MM.1S (cell line): ENCODE measurements at regions not wholly inside any gene's neighbourhood (a gene's known extent, or its start where the extent isn't known, plus 50 kb on each side); places are given as distances from the start of the nearest gene placed in this dataset.

ENCODE experiments used
- DNase-seq: peaks from one replicate; pipeline ENCODE4 v3.0.0-alpha.2; 2015
- H2AFZ ChIP-seq: fragments of 300-600 bp; sonication (generic); 2 replicates; pipeline ENCODE4 v1.6.0; 2016; ENCODE audit warnings: antibody characterized with exemption, low read length
- H3F3A ChIP-seq: fragments of 300-600 bp; sonication (generic); 2 replicates; pipeline ENCODE4 v1.6.1; 2016; ENCODE audit warnings: mild to moderate bottlenecking, antibody characterized with exemption, low read length, moderate library complexity, mixed read lengths; ENCODE audit not compliant: insufficient read depth
- H3K27ac ChIP-seq: fragments of 300-600 bp; sonication (generic); 2 replicates; pipeline ENCODE4 v1.5.1; 2016; ENCODE audit warnings: mild to moderate bottlenecking, low read length
- H3K27me3 ChIP-seq: fragments of 300-600 bp; sonication (generic); replicated peaks from 2 replicates; pipeline ENCODE4 v1.6.0; 2016; ENCODE audit warnings: low read length; ENCODE audit not compliant: insufficient read depth
- H3K36me3 ChIP-seq: fragments of 300-600 bp; sonication (generic); replicated peaks from 2 replicates; pipeline ENCODE4 v1.6.1; 2016; ENCODE audit warnings: mild to moderate bottlenecking, low read length, mixed read lengths; ENCODE audit not compliant: insufficient read depth
- H3K4me1 ChIP-seq: fragments of 300-600 bp; sonication (generic); 2 replicates; pipeline ENCODE4 v1.6.1; 2016; ENCODE audit warnings: low read length, mixed read lengths
- H3K4me2 ChIP-seq: fragments of 300-600 bp; sonication (generic); 2 replicates; pipeline ENCODE4 v1.6.0; 2016; ENCODE audit warnings: low read depth, low read length
- H3K4me3 ChIP-seq: fragments of 300-600 bp; sonication (generic); 2 replicates; pipeline ENCODE4 v1.5.1; 2016; ENCODE audit warnings: low read length, mixed read lengths
- H3K79me2 ChIP-seq: fragments of 300-600 bp; sonication (generic); 2 replicates; pipeline ENCODE4 v1.6.1; 2016; ENCODE audit warnings: mixed run types, low read length, mixed read lengths
- H3K9ac ChIP-seq: fragments of 300-600 bp; sonication (generic); 2 replicates; pipeline ENCODE4 v1.6.1; 2016; ENCODE audit warnings: low read length, mixed read lengths
- H3K9me2 ChIP-seq: fragments of 300-600 bp; sonication (generic); replicated peaks from 2 replicates; pipeline ENCODE4 v1.6.1; 2016; ENCODE audit warnings: mild to moderate bottlenecking, low read length, mixed read lengths; ENCODE audit not compliant: insufficient read depth
- H3K9me3 ChIP-seq: fragments of 300-600 bp; sonication (generic); replicated peaks from 2 replicates; pipeline ENCODE4 v1.6.1; 2016; ENCODE audit warnings: mild to moderate bottlenecking, low read length, mixed read lengths; ENCODE audit not compliant: insufficient read depth
- H4K20me1 ChIP-seq: fragments of 300-600 bp; sonication (generic); 2 replicates; pipeline ENCODE4 v1.6.1; 2016; ENCODE audit warnings: mild to moderate bottlenecking, low read length, moderate library complexity, mixed read lengths; ENCODE audit not compliant: insufficient read depth
- EZH2 ChIP-seq: fragments of 300-600 bp; sonication (generic); optimal IDR thresholded peaks from 2 replicates; pipeline ENCODE3; 2017; ENCODE audit warnings: low read depth, mild to moderate bottlenecking, antibody characterized with exemption, low read length, mixed read lengths
- EZH2phosphoT487 ChIP-seq: fragments of 300-600 bp; sonication (generic); IDR thresholded peaks from 2 replicates; pipeline ENCODE4 v1.6.1; 2018; ENCODE audit warnings: antibody characterized with exemption, low read length
- TF ChIP-seq, protein P1 (sequence below): fragments of 300-600 bp; sonication (generic); IDR thresholded peaks from 2 replicates; pipeline ENCODE4 v1.5.1; 2016; ENCODE audit warnings: antibody characterized with exemption, low read length, mixed read lengths

DNA sequence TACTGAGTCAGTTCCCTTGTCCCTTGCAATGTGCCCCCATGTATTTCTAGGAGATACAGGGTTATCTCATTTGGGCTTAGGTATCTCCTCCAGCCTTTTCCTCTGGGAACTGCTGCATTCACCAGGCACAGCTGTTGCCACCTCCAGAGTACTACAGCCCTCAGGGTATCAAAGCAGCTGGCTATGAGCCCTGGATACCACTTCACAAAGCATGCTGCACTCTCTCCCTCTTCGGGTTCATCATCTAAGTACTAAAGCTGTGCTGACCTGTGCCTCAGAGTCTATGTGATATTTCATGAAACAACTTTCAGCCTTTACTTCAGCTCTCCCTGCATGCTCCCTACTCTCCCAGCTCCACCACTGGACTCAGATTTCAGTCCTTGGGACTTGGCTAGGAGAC lies 62.3 kb downstream of the CCDC185 start:
- Histone ChIP-seq H3K79me2 (no peaks in the 10 kb centered on the region), H3F3A (no peaks in the 10 kb centered on the region), H3K27me3 (no peaks in the 10 kb centered on the region), H3K4me2 (no peak overlapping the region), H3K36me3 (no peaks in the 10 kb centered on the region), H3K9me3 (no peaks in the 10 kb centered on the region), H3K9ac (no peak overlapping the region), H4K20me1 (no peaks in the 10 kb centered on the region), H3K4me3 (no peak overlapping the region), H3K9me2 (no peaks in the 10 kb centered on the region), H3K27ac (no peak overlapping the region), H3K4me1 (no peaks in the 10 kb centered on the region), H2AFZ (no peak overlapping the region)
- TF ChIP-seq EZH2 (no peak), EZH2phosphoT487 (no peak)
- TF ChIP-seq, protein P1, sequence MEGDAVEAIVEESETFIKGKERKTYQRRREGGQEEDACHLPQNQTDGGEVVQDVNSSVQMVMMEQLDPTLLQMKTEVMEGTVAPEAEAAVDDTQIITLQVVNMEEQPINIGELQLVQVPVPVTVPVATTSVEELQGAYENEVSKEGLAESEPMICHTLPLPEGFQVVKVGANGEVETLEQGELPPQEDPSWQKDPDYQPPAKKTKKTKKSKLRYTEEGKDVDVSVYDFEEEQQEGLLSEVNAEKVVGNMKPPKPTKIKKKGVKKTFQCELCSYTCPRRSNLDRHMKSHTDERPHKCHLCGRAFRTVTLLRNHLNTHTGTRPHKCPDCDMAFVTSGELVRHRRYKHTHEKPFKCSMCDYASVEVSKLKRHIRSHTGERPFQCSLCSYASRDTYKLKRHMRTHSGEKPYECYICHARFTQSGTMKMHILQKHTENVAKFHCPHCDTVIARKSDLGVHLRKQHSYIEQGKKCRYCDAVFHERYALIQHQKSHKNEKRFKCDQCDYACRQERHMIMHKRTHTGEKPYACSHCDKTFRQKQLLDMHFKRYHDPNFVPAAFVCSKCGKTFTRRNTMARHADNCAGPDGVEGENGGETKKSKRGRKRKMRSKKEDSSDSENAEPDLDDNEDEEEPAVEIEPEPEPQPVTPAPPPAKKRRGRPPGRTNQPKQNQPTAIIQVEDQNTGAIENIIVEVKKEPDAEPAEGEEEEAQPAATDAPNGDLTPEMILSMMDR = no peak
- DNase-seq = no peak

DNA sequence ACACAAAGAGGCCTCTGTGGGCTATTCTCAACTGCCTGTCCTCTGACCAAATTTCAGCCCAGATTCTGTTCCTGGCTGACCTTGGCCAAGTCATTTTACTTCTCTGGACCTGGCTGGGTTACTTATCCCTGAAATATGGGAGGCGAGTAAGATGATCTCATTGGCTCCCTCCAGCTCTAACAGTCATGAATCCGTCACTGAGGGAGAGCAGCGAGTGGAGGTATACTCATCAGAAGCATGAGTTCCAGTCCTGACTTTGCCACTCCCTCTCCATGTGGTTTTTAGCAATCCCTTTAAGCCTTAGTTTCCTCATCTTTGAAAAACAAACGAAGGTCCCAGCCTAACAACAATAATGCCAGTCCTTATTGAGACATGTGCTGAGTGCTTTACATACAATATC lies 63.5 kb downstream of the CCDC185 start:
- Histone ChIP-seq H4K20me1 (no peaks in the 10 kb centered on the region), H3K27ac (no peak overlapping the region), H3K9me3 (no peaks in the 10 kb centered on the region), H3F3A (no peaks in the 10 kb centered on the region), H3K79me2 (no peaks in the 10 kb centered on the region), H3K4me1 (no peaks in the 10 kb centered on the region), H3K4me2 (no peak overlapping the region), H3K4me3 (no peak overlapping the region), H3K36me3 (no peaks in the 10 kb centered on the region), H3K27me3 (no peaks in the 10 kb centered on the region), H3K9me2 (no peaks in the 10 kb centered on the region), H2AFZ (no peak overlapping the region), H3K9ac (no peak overlapping the region)
- TF ChIP-seq EZH2phosphoT487 (no peak), EZH2 (no peak)
- TF ChIP-seq, protein P1 = no peak
- DNase-seq = no peak

DNA sequence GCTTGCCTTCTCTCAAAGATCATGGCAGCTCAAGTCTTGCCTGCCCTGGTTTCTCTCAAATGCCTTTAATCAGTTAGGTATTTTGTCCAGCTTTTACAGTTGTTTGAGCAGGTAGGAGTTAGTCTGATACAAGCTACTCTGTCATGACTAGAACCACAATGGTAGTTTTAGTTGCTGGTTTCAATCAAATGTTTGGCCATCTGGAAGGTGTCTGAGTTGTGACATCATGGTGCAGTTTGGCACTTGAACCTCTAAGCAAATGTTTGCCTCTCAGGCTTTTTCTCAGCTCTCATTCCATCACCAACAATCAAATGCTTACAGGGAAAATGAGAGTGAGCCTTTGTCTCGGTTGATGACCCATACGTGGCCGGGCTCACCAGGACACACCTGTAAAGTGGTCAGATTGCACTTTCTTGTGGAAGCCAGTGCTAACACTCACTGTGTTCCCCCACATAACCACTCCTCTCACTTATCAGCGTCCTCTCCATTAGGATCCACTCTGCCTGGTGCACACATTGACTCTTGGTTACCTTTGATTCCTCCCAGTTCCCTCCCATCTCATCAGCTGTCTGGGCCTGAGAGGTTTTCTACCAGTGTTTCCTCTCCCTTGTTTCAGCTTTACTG lies 67.5 kb downstream of the CCDC185 start:
- no peaks in the 10 kb centered on the region for H3K9me3 ChIP-seq

More for the DNA sequence above, 67.5 kb downstream of the CCDC185 start:
- H3K27me3 ChIP-seq = no peaks in the 10 kb centered on the region
- H3K4me3 ChIP-seq = no peak overlapping the region
- H3K9ac ChIP-seq = no peak overlapping the region
- no peaks in the 10 kb centered on the region for H3K4me1 ChIP-seq
- H4K20me1 ChIP-seq = no peaks in the 10 kb centered on the region
- no peak for TF ChIP-seq EZH2
- TF ChIP-seq, protein P1 = no peak
- TF ChIP-seq EZH2phosphoT487 = no peak
- H3F3A ChIP-seq = no peaks in the 10 kb centered on the region
- no peak overlapping the region for H2AFZ ChIP-seq
- H3K27ac ChIP-seq = no peak overlapping the region
- H3K4me2 ChIP-seq = no peak overlapping the region
- H3K9me2 ChIP-seq = no peaks in the 10 kb centered on the region
- H3K79me2 ChIP-seq = no peaks in the 10 kb centered on the region
- H3K36me3 ChIP-seq = no peaks in the 10 kb centered on the region
- no peak for DNase-seq
